ENCODE measurements at regions not wholly inside any gene's neighbourhood (a gene's known extent, or its start where the extent isn't known, plus 50 kb on each side); places are given as distances from the start of the nearest gene placed in this dataset.

- TF ChIP-seq SIN3A (IDR thresholded peaks at IDR 0.05; ENCODE audit: borderline replicate concordance, insufficient read depth, low read length) = no peak
- TF ChIP-seq REST (IDR thresholded peaks at IDR 0.05; ENCODE audit: insufficient read depth in 1 of 2, low read depth in 2 of 2, low read length in 2 of 2) = no peak
- TF ChIP-seq POLR2AphosphoS5 (IDR thresholded peaks at IDR 0.05; ENCODE audit: low read depth, low read length) = no peak
- no peak for TF ChIP-seq TAF1 (IDR thresholded peaks at IDR 0.05; ENCODE audit: borderline replicate concordance, insufficient read depth, low read length)
Measured at GRCh38 chr14:30417121-30417520, 141.8 kb upstream of the G2E3 start.
